ENCODE measurements at regions not wholly inside any gene's neighbourhood (a gene's known extent, or its start where the extent isn't known, plus 50 kb on each side); places are given as distances from the start of the nearest gene placed in this dataset.
"Not testable (repeated sequence)": the region's sequence is repeated elsewhere in the genome, so short reads cannot be mapped to it uniquely, and the experiment has no call there.

DNA sequence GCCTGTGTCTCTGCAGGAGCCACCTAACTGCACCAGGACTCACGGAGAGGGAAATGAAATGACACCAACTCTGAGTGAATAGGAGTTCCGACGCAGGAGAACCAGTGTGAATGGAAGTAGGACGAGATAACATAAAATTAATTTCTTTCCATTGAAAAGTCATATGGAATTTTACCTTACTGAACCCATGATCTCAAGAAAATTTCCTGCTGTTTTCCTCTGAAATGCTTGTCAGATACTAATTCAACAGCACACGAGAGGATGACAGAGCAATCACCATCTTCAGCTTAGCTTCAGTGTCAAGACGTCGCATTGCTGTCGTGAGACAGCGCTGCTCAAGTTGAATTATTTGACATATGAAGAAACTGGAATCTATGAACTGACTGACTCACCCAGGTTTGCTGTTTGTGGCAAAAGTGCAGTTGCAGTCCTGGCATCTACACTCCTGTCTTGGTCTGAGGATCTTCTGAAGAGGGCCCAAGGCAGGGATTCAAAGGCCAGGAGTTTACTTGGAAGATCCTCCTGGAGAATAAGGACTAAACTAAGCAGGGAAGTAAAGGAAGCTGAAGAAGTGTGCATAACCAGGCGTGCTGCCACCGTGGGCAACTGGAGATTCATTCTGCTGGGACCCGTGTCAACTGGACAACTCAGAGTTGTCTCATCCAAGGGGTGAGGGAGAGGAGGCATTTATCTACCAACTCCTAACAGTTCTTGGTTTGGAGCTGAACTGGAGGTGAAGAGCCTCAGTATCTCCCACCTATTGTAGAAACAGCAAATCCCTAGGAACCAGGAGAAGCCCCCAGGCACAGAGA lies 214.4 kb upstream of the IRS2 start:
- no peak for ATAC-seq
- Histone ChIP-seq H3K27me3 (ENCODE audit: control insufficient read depth in 2 of 2, insufficient read depth in 2 of 2, low read length in 2 of 2) (no peaks in the 10 kb centered on the region), H3K4me3 (ENCODE audit: low read length) (no peak overlapping the region), H3K36me3 (ENCODE audit: control insufficient read depth in 2 of 3, insufficient read depth in 3 of 3, low read length in 3 of 3) (no peaks in the 10 kb centered on the region), H3K27ac (ENCODE audit: low read depth, low read length) (no peak overlapping the region), H3K4me1 (ENCODE audit: control insufficient read depth in 2 of 2, insufficient read depth in 2 of 2, low read length in 2 of 2) (no peaks in the 10 kb centered on the region), H3K9me3 (ENCODE audit: control insufficient read depth in 2 of 3, low read length in 3 of 3) (no peaks in the 10 kb centered on the region)
- H3K27me3 Mint-ChIP-seq = peaks cover 0 to 29% (median 13%) of the 10 kb centered on the region in 5 donors
- no peak overlapping the region for H3K27ac Mint-ChIP-seq
- ChIA-PET CTCF (no interaction called here), POLR2A (no interaction called here)
- no peak overlapping the region for H3K4me3 Mint-ChIP-seq
- H3K36me3 Mint-ChIP-seq = peaks cover 0 to 5% (median 0%) of the 10 kb centered on the region in 5 donors
- H3K9me3 Mint-ChIP-seq = peaks cover 0 to 5% (median 0%) of the 10 kb centered on the region in 11 donors
- intact Hi-C loops (cut with micrococcal nuclease) = no loop called here
- DNase-seq = no peak
- no peaks in the 10 kb centered on the region for H3K4me1 Mint-ChIP-seq

GRCh38 chr13:109999659-110000533 lies 213.5 kb upstream of the IRS2 start:
- Mint-ChIP-seq H3K27ac (no peak overlapping the region), H3K36me3 (peaks cover 0 to 5% (median 0%) of the 10 kb centered on the region in 5 donors), H3K4me1 (no peaks in the 10 kb centered on the region), H3K9me3 (peaks cover 0 to 5% (median 0%) of the 10 kb centered on the region in 11 donors), H3K27me3 (peaks cover 0 to 25% (median 13%) of the 10 kb centered on the region in 5 donors), H3K4me3 (no peak overlapping the region)
- Histone ChIP-seq H3K4me1 (ENCODE audit: control insufficient read depth in 2 of 2, insufficient read depth in 2 of 2, low read length in 2 of 2) (no peaks in the 10 kb centered on the region), H3K36me3 (ENCODE audit: control insufficient read depth in 2 of 3, insufficient read depth in 3 of 3, low read length in 3 of 3) (no peaks in the 10 kb centered on the region), H3K4me3 (ENCODE audit: low read length) (no peak overlapping the region), H3K27ac (ENCODE audit: low read depth, low read length) (no peak overlapping the region), H3K27me3 (ENCODE audit: control insufficient read depth in 2 of 2, insufficient read depth in 2 of 2, low read length in 2 of 2) (no peaks in the 10 kb centered on the region), H3K9me3 (ENCODE audit: control insufficient read depth in 2 of 3, low read length in 3 of 3) (no peaks in the 10 kb centered on the region)
- intact Hi-C loops (cut with micrococcal nuclease) = no loop called here
- DNase-seq = no peak
- POLR2A ChIA-PET = no interaction called here
- CTCF ChIA-PET = no interaction called here
- ATAC-seq = no peak

GRCh38 chr13:109998684-109999533 lies 212.5 kb upstream of the IRS2 start:
- POLR2A ChIA-PET = no interaction called here
- no peak overlapping the region for H3K27ac ChIP-seq (ENCODE audit: low read depth, low read length)
- peaks cover 0 to 5% (median 0%) of the 10 kb centered on the region in 11 donors for H3K9me3 Mint-ChIP-seq
- H3K27ac Mint-ChIP-seq = no peak overlapping the region
- no peak overlapping the region for H3K4me3 ChIP-seq (ENCODE audit: low read length)
- peaks cover 0 to 24% (median 9%) of the 10 kb centered on the region in 5 donors for H3K27me3 Mint-ChIP-seq
- H3K4me1 ChIP-seq (ENCODE audit: control insufficient read depth in 2 of 2, insufficient read depth in 2 of 2, low read length in 2 of 2) = no peaks in the 10 kb centered on the region
- no peak for DNase-seq
- H3K36me3 ChIP-seq (ENCODE audit: control insufficient read depth in 2 of 3, insufficient read depth in 3 of 3, low read length in 3 of 3) = no peaks in the 10 kb centered on the region
- no peak for ATAC-seq
- no peaks in the 10 kb centered on the region for H3K9me3 ChIP-seq (ENCODE audit: control insufficient read depth in 2 of 3, low read length in 3 of 3)
- no peaks in the 10 kb centered on the region for H3K4me1 Mint-ChIP-seq
- intact Hi-C loops (cut with micrococcal nuclease) = no loop called here
- H3K36me3 Mint-ChIP-seq = peaks cover 0 to 5% (median 0%) of the 10 kb centered on the region in 5 donors
- no peaks in the 10 kb centered on the region for H3K27me3 ChIP-seq (ENCODE audit: control insufficient read depth in 2 of 2, insufficient read depth in 2 of 2, low read length in 2 of 2)
- CTCF ChIA-PET = no interaction called here
- H3K4me3 Mint-ChIP-seq = no peak overlapping the region

GRCh38 chr13:109998037-109998436 lies 211.7 kb upstream of the IRS2 start:
- CTCF ChIA-PET = no interaction called here
- Mint-ChIP-seq H3K4me1 (no peaks in the 10 kb centered on the region), H3K4me3 (no peak overlapping the region), H3K9me3 (peaks cover 0 to 5% (median 0%) of the 10 kb centered on the region in 11 donors), H3K27me3 (peaks cover 0 to 24% (median 7%) of the 10 kb centered on the region in 5 donors), H3K27ac (no peak overlapping the region), H3K36me3 (peaks cover 0 to 5% (median 0%) of the 10 kb centered on the region in 5 donors)
- no peak for DNase-seq
- ATAC-seq = no peak
- no peaks in the 10 kb centered on the region for H3K4me1 ChIP-seq (ENCODE audit: control insufficient read depth in 2 of 2, insufficient read depth in 2 of 2, low read length in 2 of 2)
- no peaks in the 10 kb centered on the region for H3K27me3 ChIP-seq (ENCODE audit: control insufficient read depth in 2 of 2, insufficient read depth in 2 of 2, low read length in 2 of 2)
- no peaks in the 10 kb centered on the region for H3K9me3 ChIP-seq (ENCODE audit: control insufficient read depth in 2 of 3, low read length in 3 of 3)
- POLR2A ChIA-PET = no interaction called here
- no peaks in the 10 kb centered on the region for H3K36me3 ChIP-seq (ENCODE audit: control insufficient read depth in 2 of 3, insufficient read depth in 3 of 3, low read length in 3 of 3)
- no peak overlapping the region for H3K27ac ChIP-seq (ENCODE audit: low read depth, low read length)
- intact Hi-C loops (cut with micrococcal nuclease) = no loop called here
- H3K4me3 ChIP-seq (ENCODE audit: low read length) = no peak overlapping the region

DNA sequence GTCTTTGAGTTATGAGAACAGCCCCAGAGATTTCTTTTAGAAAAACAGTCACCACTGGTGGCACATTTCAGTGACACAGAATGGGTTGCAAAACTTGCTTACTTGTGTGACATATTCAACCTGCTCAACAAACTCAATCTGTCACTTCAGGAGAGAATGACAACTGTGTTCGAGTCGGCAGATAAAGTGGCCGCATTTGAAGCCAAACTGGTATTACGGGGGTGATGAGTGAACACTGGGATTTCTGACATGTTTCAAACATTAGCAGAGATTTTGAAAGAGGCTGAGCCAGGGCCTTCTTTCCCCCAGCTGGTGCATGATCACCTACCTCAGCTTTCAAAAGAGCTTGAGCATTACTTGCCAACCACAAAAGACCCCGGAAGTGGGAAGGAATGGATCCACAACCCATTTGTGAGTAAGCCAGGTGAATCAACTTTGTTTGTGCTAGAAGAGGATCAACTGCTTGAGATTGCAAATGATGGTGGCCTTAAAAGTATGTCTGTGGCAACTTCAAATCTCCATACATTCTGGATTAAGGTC lies 210.7 kb upstream of the IRS2 start:
- H3K27me3 Mint-ChIP-seq = peaks cover 0 to 22% (median 8%) of the 10 kb centered on the region in 5 donors
- intact Hi-C loops (cut with micrococcal nuclease); DNase-seq; H3K27ac Mint-ChIP-seq; H3K36me3 ChIP-seq (ENCODE audit: control insufficient read depth in 2 of 3, insufficient read depth in 3 of 3, low read length in 3 of 3); H3K4me3 Mint-ChIP-seq; H3K27me3 ChIP-seq (ENCODE audit: control insufficient read depth in 2 of 2, insufficient read depth in 2 of 2, low read length in 2 of 2); H3K36me3 Mint-ChIP-seq; H3K27ac ChIP-seq (ENCODE audit: low read depth, low read length); H3K4me1 Mint-ChIP-seq; H3K4me1 ChIP-seq (ENCODE audit: control insufficient read depth in 2 of 2, insufficient read depth in 2 of 2, low read length in 2 of 2); POLR2A ChIA-PET; CTCF ChIA-PET; H3K9me3 ChIP-seq (ENCODE audit: control insufficient read depth in 2 of 3, low read length in 3 of 3); H3K9me3 Mint-ChIP-seq; ATAC-seq; H3K4me3 ChIP-seq (ENCODE audit: low read length): not testable (repeated sequence)

DNA sequence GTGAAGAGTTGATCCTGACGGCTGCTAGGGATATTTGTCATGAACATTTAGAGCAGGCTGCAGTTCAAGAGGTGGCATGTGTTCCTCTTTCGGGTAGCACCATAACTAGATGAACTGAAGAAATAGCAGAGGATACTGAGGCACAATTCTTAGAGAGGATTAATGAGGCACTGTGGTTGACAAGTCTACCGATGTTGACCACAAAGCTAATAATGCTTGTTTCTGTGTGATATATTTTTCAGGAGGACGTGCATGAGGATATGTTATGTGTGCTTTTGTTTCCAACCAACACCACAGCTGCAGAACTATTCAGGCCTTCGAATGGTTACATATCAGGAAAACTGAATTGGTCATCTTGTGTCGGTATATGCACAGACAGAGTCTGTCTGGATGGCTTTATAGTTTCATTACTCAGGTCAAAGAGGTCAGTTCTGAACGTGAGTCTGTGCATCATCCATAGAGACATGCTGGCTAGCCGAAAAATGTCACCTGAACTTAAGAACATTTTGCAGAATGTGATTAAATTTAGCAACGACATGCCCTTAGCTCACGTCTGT lies 210.1 kb upstream of the IRS2 start:
- no peak for ATAC-seq
- Histone ChIP-seq H3K27me3 (ENCODE audit: control insufficient read depth in 2 of 2, insufficient read depth in 2 of 2, low read length in 2 of 2) (no peaks in the 10 kb centered on the region), H3K4me3 (ENCODE audit: low read length) (no peak overlapping the region), H3K36me3 (ENCODE audit: control insufficient read depth in 2 of 3, insufficient read depth in 3 of 3, low read length in 3 of 3) (no peaks in the 10 kb centered on the region), H3K4me1 (ENCODE audit: control insufficient read depth in 2 of 2, insufficient read depth in 2 of 2, low read length in 2 of 2) (no peaks in the 10 kb centered on the region), H3K9me3 (ENCODE audit: control insufficient read depth in 2 of 3, low read length in 3 of 3) (no peaks in the 10 kb centered on the region), H3K27ac (ENCODE audit: low read depth, low read length) (no peak overlapping the region)
- H3K4me3 Mint-ChIP-seq = no peak overlapping the region
- H3K4me1 Mint-ChIP-seq = no peaks in the 10 kb centered on the region
- ChIA-PET CTCF (no interaction called here), POLR2A (no interaction called here)
- H3K36me3 Mint-ChIP-seq = no peaks in the 10 kb centered on the region
- H3K27me3 Mint-ChIP-seq = peaks cover 0 to 15% (median 3%) of the 10 kb centered on the region in 5 donors
- peaks cover 0 to 5% (median 0%) of the 10 kb centered on the region in 11 donors for H3K9me3 Mint-ChIP-seq
- no peak for DNase-seq
- intact Hi-C loops (cut with micrococcal nuclease) = no loop called here
- H3K27ac Mint-ChIP-seq = no peak overlapping the region
